SK-N-SH treated with all-trans-retinoic acid at 6 μM for 48 hours (cell line): ENCODE measurements at regions not wholly inside any gene's neighbourhood (a gene's known extent, or its start where the extent isn't known, plus 50 kb on each side); places are given as distances from the start of the nearest gene placed in this dataset.

Experiments
- ATAC-seq: fragments of 200-7000 bp; cut with Tn5 transposase; 3 replicates; pipeline ENCODE4 v1.9.1; 2020; ENCODE audit warnings: mild to moderate bottlenecking, moderate library complexity
- ARNTL ChIP-seq: fragments of 450-650 bp; formaldehyde crosslinking; IDR thresholded peaks from 2 replicates; pipeline ENCODE4 v1.5.0; 2020; ENCODE audit warnings: low read depth, mild to moderate bottlenecking, moderate library complexity, borderline replicate concordance
- CSRNP3 ChIP-seq: fragments of 250-450 bp; sonication (Bioruptor Pico); IDR thresholded peaks from 2 replicates; pipeline ENCODE4 v1.5.1; 2021; ENCODE audit warnings: mild to moderate bottlenecking, moderate library complexity
- ESRRG ChIP-seq: fragments of 250-450 bp; sonication (Bioruptor Pico); IDR thresholded peaks from 2 replicates; pipeline ENCODE4 v1.6.1; 2021; ENCODE audit warnings: mild to moderate bottlenecking
- GLIS3 ChIP-seq: fragments of 250-450 bp; sonication (Bioruptor Pico); IDR thresholded peaks from 2 replicates; pipeline ENCODE4 v1.5.0; 2020; ENCODE audit warnings: mild to moderate bottlenecking, moderate library complexity
- ISL1 ChIP-seq: fragments of 250-450 bp; sonication (Bioruptor Pico); IDR thresholded peaks from 2 replicates; pipeline ENCODE4 v2.1.2; 2022; ENCODE audit warnings: mild to moderate bottlenecking, moderate library complexity
- OSR1 ChIP-seq: fragments of 250-450 bp; sonication (Bioruptor Pico); IDR thresholded peaks from 2 replicates; pipeline ENCODE4 v1.8.0; 2022; ENCODE audit warnings: moderate library complexity, mild to moderate bottlenecking, inconsistent platforms
- PATZ1 ChIP-seq: fragments of 250-450 bp; sonication (Bioruptor Pico); IDR thresholded peaks from 2 replicates; pipeline ENCODE4 v1.8.0; 2020; ENCODE audit warnings: mild to moderate bottlenecking, moderate library complexity, borderline replicate concordance
- POU6F1 ChIP-seq: fragments of 250-450 bp; sonication (Bioruptor Pico); IDR thresholded peaks from 2 replicates; pipeline ENCODE4 v1.8.0; 2021; ENCODE audit warnings: low read depth, mild to moderate bottlenecking, moderate library complexity, borderline replicate concordance
- PPARA ChIP-seq: fragments of 250-450 bp; sonication (Bioruptor Pico); IDR thresholded peaks from 2 replicates; pipeline ENCODE4 v1.5.0; 2020; ENCODE audit warnings: mild to moderate bottlenecking, borderline replicate concordance
- RARB ChIP-seq: fragments of 250-450 bp; sonication (Bioruptor Pico); IDR thresholded peaks from 2 replicates; pipeline ENCODE4 v1.8.0; 2021; ENCODE audit warnings: mild to moderate bottlenecking, moderate library complexity
- SNAI2 ChIP-seq: fragments of 250-450 bp; sonication (Bioruptor Pico); IDR thresholded peaks from 2 replicates; pipeline ENCODE4 v1.5.0; 2020; ENCODE audit warnings: mild to moderate bottlenecking, moderate library complexity
- TCF4 ChIP-seq: fragments of 250-450 bp; sonication (Bioruptor Pico); IDR thresholded peaks from 2 replicates; pipeline ENCODE4 v1.8.0; 2021; ENCODE audit warnings: mild to moderate bottlenecking, moderate library complexity, borderline replicate concordance
- TOX ChIP-seq: fragments of 250-450 bp; sonication (Bioruptor Pico); IDR thresholded peaks from 2 replicates; pipeline ENCODE4 v1.8.0; 2021; ENCODE audit warnings: mild to moderate bottlenecking, moderate library complexity, borderline replicate concordance
- TSHZ2 ChIP-seq: fragments of 250-450 bp; sonication (Bioruptor Pico); IDR thresholded peaks from 2 replicates; pipeline ENCODE4 v1.5.0; 2020; ENCODE audit warnings: mild to moderate bottlenecking, moderate library complexity
- ZFP3 ChIP-seq: fragments of 250-450 bp; sonication (Bioruptor Pico); IDR thresholded peaks from 2 replicates; pipeline ENCODE4 v1.5.0; 2020; ENCODE audit warnings: mild to moderate bottlenecking, moderate library complexity
- ZNF70 ChIP-seq: fragments of 450-650 bp; formaldehyde crosslinking; IDR thresholded peaks from 2 replicates; pipeline ENCODE4 v1.5.0; 2020; ENCODE audit warnings: mild to moderate bottlenecking, moderate library complexity
- ZNF8 ChIP-seq: fragments of 450-650 bp; formaldehyde crosslinking; IDR thresholded peaks from 2 replicates; pipeline ENCODE4 v1.5.0; 2020; ENCODE audit warnings: mild to moderate bottlenecking, moderate library complexity

- TF ChIP-seq CSRNP3 (CRISPR knock-in tag) (no peak), TOX (CRISPR knock-in tag) (no peak), OSR1 (CRISPR knock-in tag) (no peak), RARB (CRISPR knock-in tag) (no peak), ZNF70 (no peak)
These were observed 126.6 kb downstream of the URB2 start (continued) for GRCh38 chr1:229752679-229753078.

GRCh38 chr1:229753764-229754551 is 127.9 kb downstream of the URB2 start:
- TF ChIP-seq CSRNP3 (CRISPR knock-in tag) = no peak
- TF ChIP-seq ZNF8 = no peak
- TF ChIP-seq ZFP3 = no peak
- TF ChIP-seq, all 23 proteins: peak for 0

GRCh38 chr1:229756666-229757065 is 130.6 kb downstream of the URB2 start:
- TF ChIP-seq RARB (CRISPR knock-in tag) (no peak), TOX (CRISPR knock-in tag) (no peak), POU6F1 (CRISPR knock-in tag) (no peak), ISL1 (no peak), TCF4 (CRISPR knock-in tag) (no peak)
- TF ChIP-seq, all 23 proteins: peak for 0
- no peak for ATAC-seq

More at GRCh38 chr1:229753764-229754551, 127.9 kb downstream of the URB2 start:
- no peak for ATAC-seq

- no peak for ATAC-seq
- TF ChIP-seq ZFP3 = no peak
- TF ChIP-seq TOX (CRISPR knock-in tag) = no peak
- no peak for TF ChIP-seq ESRRG (CRISPR knock-in tag)
- no peak for TF ChIP-seq POU6F1 (CRISPR knock-in tag)
- TF ChIP-seq ISL1 = no peak
- TF ChIP-seq ARNTL (CRISPR knock-in tag) = no peak
- no peak for TF ChIP-seq OSR1 (CRISPR knock-in tag)
- no peak for TF ChIP-seq PPARA
These were observed 131.2 kb downstream of the URB2 start for GRCh38 chr1:229757226-229757625.

GRCh38 chr1:229758101-229759036 is 132.3 kb downstream of the URB2 start:
- no peak for ATAC-seq
- TF ChIP-seq SNAI2 (CRISPR knock-in tag) (no peak), CSRNP3 (CRISPR knock-in tag) (no peak), TSHZ2 (no peak), GLIS3 (CRISPR knock-in tag) (no peak), PATZ1 (no peak)
